NCI-H2196 (cell line): ENCODE measurements at regions not wholly inside any gene's neighbourhood (a gene's known extent, or its start where the extent isn't known, plus 50 kb on each side); places are given as distances from the start of the nearest gene placed in this dataset.

Source experiments
- DNase-seq: peaks from one replicate; lab custom pipeline; 2025; ENCODE audit not compliant: unreplicated experiment; lab: John Stamatoyannopoulos, UW

DNA sequence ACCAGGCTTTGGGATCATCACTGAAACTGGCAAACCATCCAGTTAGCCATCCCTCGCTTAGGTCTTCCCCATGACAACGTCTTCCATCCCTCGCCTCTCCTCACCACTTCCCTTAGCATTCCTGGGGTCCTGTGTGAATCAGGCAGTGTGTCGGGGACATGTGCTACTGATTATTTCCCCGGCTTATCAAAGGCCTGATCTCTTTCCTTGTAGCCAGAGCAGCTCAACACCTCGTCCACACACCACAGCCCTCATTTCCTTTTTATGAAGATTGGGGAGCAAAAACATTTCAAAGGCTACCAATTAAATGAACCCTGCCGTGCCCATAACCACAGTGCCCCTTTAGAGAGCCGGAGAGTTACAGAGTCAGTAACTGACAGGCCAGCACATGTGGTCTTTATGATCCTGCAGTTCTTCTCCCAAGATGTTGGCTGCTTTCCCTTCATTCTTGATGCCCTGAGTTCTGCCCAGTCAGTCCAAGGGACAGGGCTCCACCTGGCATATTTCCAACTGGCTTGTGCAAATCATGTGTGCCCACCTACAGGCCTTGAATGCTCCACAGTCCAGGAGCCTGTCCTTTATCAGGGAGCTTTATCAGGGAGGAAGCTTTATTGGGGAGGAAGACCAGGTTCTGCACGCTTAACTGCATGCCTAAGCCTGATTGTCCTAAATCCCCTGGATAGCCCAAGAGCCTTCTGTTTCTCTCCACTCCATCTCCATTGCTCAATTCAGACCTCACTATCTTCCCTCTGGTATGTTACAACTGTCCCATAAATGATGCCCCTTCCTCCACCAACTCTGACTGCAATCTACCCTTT, 343.1 kb downstream of the CYRIA start:
- DNase-seq: no peak

DNA sequence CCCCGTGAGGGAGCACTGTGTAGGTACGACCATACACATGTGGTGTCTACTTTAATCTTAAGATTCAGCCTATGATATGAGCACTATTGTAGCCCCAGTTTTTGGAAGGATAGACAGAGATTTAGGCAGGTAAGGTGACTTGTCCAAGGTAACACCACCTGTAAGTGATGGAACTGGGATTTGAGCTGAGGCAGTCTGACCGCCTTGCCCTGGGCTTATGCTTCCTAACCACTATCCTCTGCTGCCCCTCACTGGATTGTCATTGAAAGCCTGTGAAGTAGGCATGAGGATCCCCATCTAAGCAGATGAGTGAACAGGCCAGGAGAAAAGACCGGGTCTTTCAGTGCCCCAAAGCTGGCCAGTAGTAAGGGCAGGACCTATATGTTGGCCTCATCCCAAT, 343.8 kb downstream of the CYRIA start:
- DNase-seq: no peak

DNA sequence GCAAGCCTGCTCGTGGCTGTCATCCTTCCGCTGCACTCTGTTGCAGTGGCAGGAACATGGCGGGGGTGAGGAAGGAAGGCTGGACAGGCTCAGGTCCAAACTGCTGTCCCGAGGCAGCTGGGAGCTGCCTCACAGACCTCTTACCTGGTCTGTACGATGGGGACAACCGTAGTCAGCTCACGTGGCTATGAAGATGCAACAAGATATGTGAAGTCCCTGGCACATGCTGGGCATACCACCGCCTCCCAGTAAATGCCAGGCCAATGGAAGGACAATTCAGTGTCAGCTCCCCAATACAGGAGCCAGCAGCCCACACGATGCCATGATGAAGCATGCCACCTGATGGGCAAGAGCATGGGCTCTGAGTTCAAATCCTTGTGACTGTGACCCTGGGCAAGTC, 344.4 kb downstream of the CYRIA start:
- no peak for DNase-seq

DNA sequence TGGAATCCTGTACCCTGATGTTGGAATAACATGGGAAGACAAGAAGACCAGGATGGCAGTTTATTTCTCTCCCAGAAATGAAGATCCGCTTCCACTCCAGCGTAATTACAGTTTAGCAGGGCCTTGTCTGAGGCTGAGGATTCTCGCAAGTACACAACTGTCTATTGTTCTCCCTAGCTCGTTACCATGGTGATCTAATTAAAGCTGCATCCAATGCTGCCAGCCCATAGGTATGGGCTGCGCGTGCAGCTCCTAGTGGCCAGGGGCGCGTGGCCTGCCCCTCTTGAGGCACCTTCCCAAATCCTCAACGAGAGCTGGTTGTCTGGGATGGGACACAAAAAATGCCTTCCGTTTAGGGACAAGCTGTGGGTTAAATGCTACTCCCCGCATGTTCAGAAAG, 344.9 kb downstream of the CYRIA start:
- no peak for DNase-seq

DNA sequence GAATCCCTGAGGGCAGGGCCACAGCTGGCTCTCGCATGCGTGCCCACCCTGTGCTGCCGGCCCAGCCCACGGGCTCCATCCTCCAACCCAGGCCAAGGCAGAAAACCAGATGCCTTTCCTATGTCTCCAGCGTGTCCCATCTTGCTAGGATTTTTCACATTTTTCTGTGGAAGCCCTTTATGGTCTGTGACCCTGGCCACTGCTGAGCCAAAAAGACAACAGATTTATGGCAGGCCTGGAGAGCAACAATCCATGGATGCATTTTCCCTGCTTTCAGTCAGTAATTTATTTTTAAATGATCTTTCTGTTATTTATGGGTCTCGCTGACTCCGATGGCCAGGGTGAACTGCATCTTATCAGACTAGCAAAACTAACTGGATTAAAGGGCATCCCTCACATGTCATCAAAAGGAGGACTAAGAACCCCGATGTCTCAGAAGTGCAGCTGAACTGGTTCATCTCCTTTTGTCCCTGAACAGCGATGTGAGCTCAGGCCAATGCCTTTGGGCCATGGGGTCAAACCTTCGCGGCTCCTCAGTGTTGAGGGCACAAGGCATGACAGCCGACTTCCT, 346.0 kb downstream of the CYRIA start:
- DNase-seq: no peak

DNA sequence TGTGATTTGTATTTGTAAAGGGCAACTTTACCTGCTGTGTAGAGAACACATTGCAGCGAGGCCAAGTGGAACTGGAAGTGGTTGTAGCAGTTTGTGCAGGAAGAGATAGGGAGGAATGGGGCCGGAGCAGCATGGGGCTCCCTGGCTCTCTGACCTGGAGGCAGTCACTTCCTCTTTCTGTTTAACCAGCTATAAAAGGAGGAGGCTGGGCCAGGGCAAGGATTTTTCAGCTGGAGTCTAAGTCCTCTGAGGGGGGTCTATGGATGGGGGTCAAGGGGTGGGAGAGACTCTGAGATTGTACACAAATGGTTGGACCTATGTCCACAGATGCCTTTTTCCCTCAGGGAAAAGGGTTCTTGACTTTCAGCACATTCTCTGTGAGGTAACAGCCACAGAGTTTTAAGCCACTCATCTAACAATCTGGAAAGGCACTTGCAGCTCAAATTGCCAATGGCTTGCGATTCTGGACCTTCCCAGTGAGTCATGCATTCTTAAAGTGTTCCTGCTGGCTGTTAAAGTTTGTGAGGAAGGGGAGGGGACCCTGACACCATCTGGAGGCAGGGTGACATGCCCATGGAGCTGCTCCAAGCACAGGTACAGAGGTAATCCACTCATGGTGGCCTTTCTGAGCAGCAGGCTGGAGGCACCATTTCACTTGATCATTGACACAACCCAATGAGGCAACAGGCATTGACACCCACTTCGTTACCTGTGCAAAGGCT, 347.0 kb downstream of the CYRIA start:
- DNase-seq: no peak

DNA sequence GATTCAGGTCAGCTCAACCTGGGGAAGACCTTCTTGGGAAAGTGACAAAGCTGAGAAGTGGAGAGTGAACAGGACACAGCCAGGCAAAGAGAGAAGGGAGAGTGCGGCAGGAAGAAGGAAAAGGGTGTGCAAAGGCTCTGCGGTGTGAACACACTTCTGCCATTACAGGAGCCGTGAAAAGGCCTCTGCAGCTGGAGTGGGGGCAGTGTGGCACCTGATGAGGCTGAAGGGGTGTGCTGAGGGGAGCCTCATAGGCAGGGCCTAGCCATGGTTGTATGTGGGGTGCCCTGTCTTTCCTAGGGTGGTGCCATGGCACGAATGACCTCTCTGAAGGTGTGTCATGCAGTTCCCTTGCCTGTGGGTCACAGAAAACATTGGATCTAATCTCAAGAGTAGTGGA, 347.6 kb downstream of the CYRIA start:
- no peak for DNase-seq

DNA sequence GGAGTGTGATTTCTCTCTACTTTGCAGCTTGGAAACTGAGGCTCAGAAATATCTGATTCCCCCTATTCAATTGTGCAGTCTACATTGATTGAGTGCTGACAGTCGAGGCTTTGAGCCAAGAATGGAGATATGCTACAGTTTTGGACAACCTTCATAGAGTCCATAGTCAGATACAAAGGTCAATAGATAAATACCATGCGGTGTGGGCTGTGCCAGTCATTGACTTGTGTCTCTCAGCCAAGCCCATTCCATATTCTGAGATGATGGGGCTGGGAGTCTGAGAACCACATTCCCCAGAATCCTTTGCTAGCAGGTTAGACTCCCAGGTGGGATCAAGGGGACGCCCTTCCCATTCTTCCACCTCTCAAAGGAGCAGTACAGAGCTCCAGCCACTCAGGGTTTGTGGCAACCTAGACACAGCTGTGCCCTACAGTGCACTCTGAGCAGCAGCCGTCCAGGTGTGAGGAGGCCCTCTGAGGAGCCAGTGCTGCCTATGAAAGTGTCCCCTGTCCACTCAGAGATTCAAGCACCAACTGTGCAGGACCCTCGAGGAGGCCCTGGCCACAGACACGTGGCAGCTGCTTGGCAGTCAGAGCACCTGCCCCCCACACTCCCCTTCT, 348.3 kb downstream of the CYRIA start:
- DNase-seq: no peak

DNA sequence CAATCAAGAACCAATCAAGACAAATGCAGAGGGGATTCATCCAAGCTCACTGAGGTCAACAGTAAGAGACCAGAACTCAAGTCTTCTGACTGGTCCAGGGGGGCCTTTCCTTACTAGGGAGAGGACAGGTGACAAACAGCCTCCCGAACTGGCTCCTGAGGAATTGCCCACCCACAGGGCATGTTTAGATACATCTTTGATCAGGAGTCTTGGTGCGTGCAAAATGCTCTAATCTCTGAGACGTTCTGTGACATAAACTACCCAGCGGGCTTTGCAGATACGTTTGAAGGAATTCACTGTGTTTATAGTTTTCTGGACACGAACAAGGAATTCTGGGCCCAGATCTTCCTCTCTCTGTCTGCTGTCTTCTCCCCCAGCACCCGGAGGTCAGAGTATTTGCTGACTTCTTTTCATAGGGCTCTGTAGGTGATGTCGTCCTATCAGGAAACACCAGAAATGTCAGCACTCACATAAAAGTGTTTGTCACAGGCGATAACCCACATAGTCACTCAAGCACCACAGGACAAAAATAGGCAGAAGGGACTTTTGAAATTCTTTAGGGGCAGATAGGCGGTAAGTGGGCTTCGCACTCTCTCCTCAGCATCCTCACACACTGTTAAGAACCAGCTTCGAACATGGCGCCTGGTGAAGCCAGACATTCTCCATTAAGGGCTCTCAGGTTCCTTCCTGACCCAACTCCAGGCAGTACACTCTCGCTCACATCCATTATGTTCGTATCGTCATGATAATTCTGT, 349.0 kb downstream of the CYRIA start:
- DNase-seq: no peak

DNA sequence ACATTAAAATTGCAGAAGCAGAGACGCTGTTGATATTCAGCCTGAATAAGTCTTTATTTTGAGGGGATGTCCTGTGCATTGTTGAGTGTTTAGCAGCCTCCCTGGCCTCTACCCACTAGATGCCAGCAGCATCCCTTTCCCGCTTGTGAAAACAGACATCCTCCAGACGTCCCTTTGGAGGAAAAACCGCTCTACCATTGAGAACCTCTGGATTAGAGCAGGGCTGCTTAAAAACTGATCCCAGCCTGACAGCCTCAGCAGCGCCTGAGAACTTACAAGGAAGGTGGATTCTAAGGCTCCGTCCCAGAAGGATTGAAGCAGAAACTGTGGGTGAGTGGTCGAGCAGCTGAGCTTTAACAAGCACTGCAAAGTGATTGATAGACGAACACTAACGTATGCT, 349.7 kb downstream of the CYRIA start:
- DNase-seq: no peak

DNA sequence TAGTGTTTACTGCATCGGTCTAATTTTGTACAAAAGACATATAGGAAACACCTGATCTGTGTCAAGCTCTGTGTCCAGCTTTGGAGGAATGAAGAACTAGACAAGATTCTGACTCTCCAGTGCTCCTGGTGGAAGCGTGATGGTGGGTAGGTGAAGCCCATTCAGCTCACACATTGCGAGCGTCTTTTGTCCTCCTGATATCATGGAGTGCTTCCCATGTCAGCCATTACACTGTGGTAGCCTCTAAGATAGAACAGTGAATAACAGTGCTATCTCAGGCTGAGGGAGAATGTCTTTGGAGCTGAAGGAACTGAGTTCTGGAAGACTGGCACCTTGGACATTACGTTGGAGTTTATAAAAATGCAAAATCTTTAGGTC, 350.2 kb downstream of the CYRIA start:
- no peak for DNase-seq

DNA sequence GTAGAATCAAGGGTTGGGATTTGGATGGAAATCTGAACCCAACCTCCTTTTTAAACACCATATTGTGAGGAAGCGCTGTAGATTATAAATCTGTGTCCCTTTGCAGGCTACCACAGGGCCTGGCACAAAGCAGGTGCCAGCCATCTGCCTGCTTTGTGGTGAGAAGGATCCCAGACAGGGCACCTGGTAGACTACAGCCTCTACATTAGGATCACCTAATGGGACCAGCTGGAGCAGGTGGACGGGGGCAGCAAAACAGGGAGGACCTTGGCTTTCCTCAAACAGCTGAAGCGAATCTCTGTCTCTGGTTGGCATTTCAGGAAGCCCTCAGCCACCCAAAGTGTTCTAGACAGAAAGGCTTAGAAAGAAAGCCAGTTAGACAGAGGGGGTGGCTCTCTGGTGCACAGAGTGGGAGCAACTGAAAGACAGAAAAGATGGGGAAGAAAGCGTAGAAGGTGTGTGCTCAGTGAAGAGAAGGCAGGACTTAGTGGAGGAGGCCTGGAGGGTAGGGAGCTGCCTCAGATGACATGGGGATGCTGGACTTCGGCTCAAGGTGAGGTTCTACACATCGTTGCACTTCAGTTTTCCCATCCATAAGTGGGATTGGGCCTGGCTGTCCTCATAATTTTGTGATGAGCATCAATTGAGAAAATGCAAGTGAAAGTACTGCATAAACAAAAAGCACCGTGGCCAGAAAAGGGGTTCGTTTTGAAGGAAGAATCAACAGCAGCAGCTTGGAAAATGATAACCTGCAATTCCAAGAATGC, 350.8 kb downstream of the CYRIA start:
- no peak for DNase-seq

DNA sequence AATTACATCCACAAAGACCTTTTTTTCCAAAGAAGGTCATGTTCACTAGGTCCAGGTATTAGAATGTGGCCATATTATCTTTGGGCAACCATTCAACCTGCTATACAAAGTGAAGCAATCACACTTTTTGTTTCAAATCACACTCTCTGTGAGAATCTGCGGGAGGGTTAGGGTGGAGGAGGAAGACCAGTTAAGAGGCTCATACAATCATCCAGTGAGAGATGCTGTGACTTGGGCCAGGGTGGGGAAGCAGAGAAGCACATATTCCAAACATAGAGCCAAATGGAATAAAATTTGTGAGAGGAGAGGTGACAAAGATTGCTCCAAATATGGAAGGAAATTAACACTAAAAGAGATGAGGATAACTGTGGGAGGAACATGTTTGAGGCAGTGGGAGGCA, 351.6 kb downstream of the CYRIA start:
- DNase-seq: no peak

DNA sequence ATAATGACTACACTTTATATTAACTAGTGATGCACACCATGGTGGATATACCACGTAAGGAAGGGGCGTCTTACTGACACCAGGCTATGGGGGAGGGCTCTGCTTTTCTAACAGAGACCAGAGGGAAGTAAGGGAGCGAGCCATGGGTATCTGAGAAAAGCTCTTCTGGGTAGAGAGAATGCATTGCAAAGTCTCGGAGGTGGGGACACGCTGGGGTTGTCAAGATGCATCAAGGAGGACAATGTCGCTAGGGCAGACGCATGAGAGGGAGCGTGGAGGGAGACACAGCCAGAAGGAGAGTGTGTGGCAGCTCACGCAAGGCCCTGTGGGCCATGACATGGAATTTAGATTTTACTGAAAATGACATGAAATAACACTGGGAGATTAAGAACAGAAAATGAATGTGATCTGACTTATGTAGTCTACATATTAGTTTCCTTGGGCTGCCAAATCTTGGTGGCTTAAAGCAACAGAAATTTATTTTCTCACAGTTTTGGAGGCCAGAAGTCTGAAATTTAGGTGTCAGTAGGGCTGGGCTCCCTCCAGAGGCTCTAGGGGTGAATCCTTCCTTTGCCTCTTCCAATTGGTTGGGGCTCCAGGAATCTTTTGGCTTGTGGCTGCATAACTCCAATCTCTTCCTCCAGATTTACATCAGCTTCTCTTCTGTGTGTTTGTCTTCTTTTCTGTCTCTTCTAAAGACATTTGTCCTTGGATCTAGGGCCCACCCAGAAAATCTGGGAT, 352.2 kb downstream of the CYRIA start:
- DNase-seq: no peak

DNA sequence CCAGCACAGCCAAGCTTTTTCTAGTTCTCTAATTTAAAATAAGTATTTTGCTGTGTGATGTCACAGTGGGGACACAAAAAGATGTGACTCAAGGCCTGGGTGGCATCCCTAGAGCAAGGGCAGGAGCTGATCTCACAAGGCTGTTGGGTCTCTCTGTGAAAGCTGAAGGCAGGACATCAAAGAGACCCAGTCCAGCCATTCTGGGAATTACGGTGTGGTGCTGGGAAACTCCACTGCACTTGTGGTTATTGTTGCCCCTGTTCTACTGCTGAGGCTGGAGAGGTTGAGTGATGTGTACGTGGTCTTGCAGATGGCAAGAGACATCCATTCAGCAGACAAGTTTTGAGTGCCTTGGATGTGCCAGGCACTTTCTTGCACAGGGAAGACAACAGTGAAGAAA, 352.9 kb downstream of the CYRIA start:
- no peak for DNase-seq

DNA sequence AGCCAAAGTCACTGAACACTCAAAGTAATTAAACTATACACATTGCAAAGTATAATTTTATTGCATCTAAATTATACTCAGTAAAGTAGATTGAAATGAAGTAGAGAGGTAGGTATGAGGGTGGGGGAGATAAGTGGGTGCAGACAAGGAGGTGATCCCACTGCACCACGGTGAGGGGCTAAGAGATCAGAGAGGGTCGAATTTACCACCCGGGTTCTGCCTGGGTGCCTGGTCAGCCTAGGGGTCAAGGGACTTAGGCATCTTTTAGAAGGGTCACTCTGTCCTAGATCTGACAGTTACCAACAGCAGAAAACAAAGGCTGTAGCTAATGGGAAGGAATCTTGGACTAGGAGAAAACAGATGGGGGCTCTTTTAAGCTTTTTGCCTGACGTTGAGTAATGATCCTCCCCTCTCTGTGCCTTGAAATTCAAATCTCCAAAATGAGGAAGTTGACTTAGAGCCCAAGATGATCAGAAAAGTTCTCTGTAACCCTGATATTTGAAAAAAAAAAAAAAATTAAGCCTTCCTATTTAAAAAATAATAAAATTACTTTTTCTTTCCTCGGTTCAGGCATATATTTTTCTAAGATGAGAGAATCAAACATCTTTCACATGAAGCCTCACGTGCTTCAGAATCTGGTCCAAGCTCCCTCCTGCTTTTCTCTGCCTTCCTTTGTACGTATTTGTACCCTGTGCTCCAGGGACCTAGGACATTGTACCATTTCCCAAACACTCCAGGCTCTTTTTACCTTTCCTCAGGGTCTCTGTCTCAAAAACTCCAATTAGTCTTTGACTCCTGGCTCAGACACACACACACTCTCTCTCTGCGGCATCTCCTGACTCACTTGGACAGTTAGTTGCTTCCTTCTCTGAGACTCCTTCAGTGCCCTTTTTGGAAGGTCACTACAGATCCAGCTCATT, 353.9 kb downstream of the CYRIA start:
- no peak for DNase-seq

DNA sequence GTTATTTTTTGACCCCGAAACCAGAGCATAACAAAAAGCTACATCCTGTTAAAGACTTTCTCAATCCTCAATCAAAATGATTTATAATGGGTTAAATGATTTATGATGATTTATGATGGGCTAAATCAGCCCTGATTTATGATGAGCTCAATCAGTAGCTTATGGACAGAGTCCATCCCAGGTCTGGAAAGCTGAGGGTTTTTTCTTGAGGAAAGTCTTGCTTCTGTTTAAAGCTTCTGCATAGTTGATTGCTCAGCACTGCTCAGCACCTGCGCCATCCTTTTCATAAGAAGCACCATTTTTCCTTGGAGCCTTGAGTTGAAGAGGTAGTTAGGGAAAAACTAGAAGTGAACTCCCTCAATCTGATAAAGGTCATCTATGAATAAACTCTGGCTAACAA, 356.8 kb downstream of the CYRIA start:
- no peak for DNase-seq

DNA sequence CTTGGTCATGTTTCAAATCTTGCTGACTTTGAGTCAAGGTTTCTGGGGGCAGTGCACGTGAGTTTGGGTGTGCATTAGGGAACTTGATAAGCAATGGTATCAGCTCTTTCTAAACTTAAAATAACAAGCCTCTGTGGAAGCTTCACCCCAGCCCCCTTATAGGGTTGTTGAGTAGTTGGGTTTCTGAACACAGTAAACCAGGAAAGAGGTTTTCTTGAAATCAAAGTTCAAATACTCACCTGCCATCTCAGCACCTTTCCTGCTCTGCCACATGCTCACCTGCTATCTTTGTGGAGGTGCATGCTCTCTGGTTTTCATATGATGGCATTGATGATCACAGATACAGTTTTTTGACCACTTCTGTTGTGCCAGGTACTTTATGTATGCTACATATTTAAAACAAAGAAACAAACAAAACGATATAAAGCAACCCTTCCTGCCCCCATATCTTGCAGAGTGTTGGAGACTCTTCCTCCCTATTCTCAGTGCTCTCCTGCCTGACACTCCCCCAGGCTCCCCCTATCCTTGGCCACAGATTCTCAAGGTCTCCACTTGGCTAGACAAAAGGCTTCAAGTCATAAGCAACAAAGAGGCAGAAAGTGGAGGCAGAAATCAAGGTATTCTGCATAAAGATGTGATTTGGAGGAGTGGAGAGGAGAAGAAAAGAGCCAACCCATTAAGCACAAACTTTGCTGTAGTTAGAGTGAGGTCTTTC, 360.6 kb downstream of the CYRIA start:
- DNase-seq: no peak
